Breast epithelium (tissue), 3 donors: ENCODE measurements at regions not wholly inside any gene's neighbourhood (a gene's known extent, or its start where the extent isn't known, plus 50 kb on each side); places are given as distances from the start of the nearest gene placed in this dataset.

Experiments used
- POLR2A ChIP-seq: fragments of 450-650 bp; IDR thresholded peaks from one replicate; pipeline ENCODE4 v1.6.1; 2016; ENCODE audit warnings: antibody characterized with exemption, mild to moderate bottlenecking, moderate library complexity
- TF ChIP-seq, protein P1 (sequence below), 3 donors: fragments of 450-650 bp; IDR thresholded peaks; one replicate each; pipeline ENCODE4 v1.5.1; 2016 to 2017; ENCODE audit warnings: antibody characterized with exemption in 3 of 3, mild to moderate bottlenecking in 3 of 3, moderate library complexity in 3 of 3

DNA sequence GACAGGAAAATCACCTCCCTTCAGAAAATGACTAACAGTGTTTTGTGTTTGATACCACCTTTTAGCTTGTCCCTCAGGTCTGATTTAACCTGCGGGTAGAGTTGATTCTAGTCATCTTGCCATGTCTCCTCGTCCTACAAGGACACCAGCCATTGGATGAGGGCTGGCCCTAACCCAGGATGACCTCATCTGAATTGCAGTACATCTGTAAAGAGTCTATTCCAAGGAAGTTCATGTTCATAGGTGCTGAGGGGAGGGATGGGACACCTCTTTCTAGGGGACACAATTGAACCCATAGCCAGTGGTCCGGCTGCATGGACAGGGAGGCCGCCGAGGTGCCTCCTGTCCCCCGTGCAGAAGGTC lies 52.0 kb upstream of the DACT2 start:
- no peak for TF ChIP-seq POLR2A
- TF ChIP-seq, protein P1, sequence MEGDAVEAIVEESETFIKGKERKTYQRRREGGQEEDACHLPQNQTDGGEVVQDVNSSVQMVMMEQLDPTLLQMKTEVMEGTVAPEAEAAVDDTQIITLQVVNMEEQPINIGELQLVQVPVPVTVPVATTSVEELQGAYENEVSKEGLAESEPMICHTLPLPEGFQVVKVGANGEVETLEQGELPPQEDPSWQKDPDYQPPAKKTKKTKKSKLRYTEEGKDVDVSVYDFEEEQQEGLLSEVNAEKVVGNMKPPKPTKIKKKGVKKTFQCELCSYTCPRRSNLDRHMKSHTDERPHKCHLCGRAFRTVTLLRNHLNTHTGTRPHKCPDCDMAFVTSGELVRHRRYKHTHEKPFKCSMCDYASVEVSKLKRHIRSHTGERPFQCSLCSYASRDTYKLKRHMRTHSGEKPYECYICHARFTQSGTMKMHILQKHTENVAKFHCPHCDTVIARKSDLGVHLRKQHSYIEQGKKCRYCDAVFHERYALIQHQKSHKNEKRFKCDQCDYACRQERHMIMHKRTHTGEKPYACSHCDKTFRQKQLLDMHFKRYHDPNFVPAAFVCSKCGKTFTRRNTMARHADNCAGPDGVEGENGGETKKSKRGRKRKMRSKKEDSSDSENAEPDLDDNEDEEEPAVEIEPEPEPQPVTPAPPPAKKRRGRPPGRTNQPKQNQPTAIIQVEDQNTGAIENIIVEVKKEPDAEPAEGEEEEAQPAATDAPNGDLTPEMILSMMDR (IDR thresholded peaks at IDR 0.05), result no peak
